ENCODE measurements at regions not wholly inside any gene's neighbourhood (a gene's known extent, or its start where the extent isn't known, plus 50 kb on each side); places are given as distances from the start of the nearest gene placed in this dataset.

DNA sequence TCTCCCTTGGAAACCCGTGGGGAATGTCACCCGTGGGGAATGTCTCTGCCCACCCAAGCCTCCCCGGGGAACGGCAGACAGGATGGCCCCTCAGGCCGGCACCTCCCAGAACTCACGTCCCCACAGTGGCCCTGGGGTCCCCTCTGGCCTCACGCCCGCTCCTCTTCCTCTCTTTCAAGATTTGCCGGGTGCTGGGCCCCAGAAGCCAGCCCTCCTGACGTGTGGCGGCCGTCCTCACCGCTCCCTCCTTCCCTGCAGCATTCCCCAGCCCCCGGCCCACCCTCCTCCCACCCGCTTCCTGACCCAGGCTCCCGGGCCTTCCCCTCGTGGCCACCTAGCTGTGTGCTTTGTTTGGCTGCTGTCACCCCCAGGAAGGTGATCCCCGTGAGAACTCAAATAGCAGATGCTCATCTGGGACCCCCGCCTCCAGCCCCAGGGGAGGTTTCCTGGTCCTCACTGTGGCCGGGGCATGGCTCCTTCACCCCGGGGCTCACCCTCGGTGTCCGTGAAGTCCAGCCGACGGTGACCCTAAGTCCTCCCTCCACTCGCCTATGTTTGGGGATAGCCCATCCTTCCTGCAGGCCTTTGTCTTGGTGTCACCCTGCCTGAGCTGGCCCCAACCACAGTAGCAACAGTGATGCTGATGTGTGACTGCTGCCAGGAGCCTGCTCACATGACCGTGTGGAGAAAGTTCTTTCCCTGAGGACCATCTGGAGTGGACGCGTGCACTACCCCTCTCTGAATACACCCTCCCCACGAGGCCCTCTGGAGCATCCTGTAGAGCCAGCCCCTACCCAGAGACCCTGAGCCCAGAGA lies 163.3 kb upstream of the IER5L start:
- peak in 1 of 2 donors; percentile 47 for DNase-seq (ENCODE audit: low spot score in 2 of 2)
- no peaks in the 10 kb centered on the region for H3K27me3 ChIP-seq
- peak overlapping the region in 2 of 4 donors; percentile 66 to 78 for H3K27ac ChIP-seq
- H3K4me3 ChIP-seq = no peak overlapping the region
- peaks cover 0 to 53% (median 18%) of the 10 kb centered on the region in 4 donors for H3K4me1 ChIP-seq
- no peaks in the 10 kb centered on the region for H3K9me3 ChIP-seq
- no peaks in the 10 kb centered on the region for H3K36me3 ChIP-seq
- WGBS, 2 donors = 61 to 65% methylated on average over 29 of the region's 30 CpGs
- TF ChIP-seq, protein P1, sequence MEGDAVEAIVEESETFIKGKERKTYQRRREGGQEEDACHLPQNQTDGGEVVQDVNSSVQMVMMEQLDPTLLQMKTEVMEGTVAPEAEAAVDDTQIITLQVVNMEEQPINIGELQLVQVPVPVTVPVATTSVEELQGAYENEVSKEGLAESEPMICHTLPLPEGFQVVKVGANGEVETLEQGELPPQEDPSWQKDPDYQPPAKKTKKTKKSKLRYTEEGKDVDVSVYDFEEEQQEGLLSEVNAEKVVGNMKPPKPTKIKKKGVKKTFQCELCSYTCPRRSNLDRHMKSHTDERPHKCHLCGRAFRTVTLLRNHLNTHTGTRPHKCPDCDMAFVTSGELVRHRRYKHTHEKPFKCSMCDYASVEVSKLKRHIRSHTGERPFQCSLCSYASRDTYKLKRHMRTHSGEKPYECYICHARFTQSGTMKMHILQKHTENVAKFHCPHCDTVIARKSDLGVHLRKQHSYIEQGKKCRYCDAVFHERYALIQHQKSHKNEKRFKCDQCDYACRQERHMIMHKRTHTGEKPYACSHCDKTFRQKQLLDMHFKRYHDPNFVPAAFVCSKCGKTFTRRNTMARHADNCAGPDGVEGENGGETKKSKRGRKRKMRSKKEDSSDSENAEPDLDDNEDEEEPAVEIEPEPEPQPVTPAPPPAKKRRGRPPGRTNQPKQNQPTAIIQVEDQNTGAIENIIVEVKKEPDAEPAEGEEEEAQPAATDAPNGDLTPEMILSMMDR (IDR thresholded peaks at IDR 0.05) = no peak

DNA sequence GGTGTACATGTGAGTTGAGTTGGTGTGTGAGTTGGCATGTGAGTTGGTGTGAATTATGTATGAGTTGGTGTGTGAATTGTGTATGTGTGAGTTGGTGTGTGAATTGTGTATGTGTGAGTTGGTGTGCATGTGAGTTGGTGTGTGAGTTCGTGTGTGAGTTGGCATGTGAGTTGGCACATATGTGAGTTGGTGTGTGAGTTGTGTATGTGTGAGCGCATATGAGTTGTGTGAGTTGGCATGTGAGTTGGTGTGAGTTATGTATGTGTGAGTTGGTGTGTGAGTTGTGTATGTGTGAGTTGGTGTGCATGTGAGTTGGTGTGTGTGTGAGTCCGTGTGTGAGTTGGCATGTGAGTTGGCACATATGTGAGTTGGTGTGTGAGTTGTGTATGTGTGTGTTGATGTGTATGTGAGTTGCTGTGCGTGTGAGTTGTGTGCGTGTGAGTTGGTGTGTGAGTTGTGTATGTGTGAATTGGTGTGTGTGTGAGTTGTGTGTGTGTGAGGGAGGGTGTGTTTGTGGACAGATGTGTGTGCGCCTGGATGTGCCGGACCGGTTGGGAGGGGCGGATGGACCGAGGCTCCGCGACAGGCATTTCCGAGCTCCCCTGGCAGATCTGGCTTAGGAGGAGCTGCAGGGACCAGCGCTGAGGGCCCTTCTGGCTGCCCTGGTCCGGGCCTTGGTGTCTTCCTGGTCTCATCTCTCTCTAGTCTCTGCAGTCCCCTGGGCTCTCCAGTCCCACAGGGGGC lies 162.5 kb upstream of the IER5L start:
- WGBS, 2 donors = 59 to 62% methylated on average over 15 of the region's 15 CpGs

GRCh38 chr9:129339539-129340157 lies 161.6 kb upstream of the IER5L start:
- 90 to 93% methylated on average over 3 of the region's 3 CpGs for WGBS, 2 donors
- H3K27me3 ChIP-seq = no peaks in the 10 kb centered on the region
- H3K36me3 ChIP-seq = no peaks in the 10 kb centered on the region
- H3K27ac ChIP-seq = peak overlapping the region in 2 of 4 donors; percentile 42 to 57
- no peak for TF ChIP-seq POLR2A (IDR thresholded peaks at IDR 0.05)
- TF ChIP-seq, protein P1 (IDR thresholded peaks at IDR 0.05) = no peak
- no peak for TF ChIP-seq EP300 (IDR thresholded peaks at IDR 0.05)
- no peak overlapping the region for H3K4me3 ChIP-seq
- DNase-seq (ENCODE audit: low spot score in 2 of 2) = no peak
- H3K4me1 ChIP-seq = peaks cover 0 to 65% (median 35%) of the 10 kb centered on the region in 4 donors
- no peaks in the 10 kb centered on the region for H3K9me3 ChIP-seq

More for the DNA sequence above, 162.5 kb upstream of the IER5L start:
- TF ChIP-seq, protein P1 (IDR thresholded peaks at IDR 0.05) = no peak
- no peak for TF ChIP-seq EP300 (IDR thresholded peaks at IDR 0.05)
- DNase-seq (ENCODE audit: low spot score in 2 of 2) = no peak
- peak overlapping the region in 2 of 4 donors; percentile 66 to 78 for H3K27ac ChIP-seq
- no peaks in the 10 kb centered on the region for H3K27me3 ChIP-seq
- no peak overlapping the region for H3K4me3 ChIP-seq
- H3K9me3 ChIP-seq = no peaks in the 10 kb centered on the region
- no peaks in the 10 kb centered on the region for H3K36me3 ChIP-seq
- peaks cover 0 to 56% (median 26%) of the 10 kb centered on the region in 4 donors for H3K4me1 ChIP-seq

- 73 to 76% methylated on average over 17 to 19 of the region's 19 CpGs for WGBS, 2 donors
- Histone ChIP-seq H3K4me1 (peaks cover 0 to 70% (median 42%) of the 10 kb centered on the region in 4 donors), H3K36me3 (no peaks in the 10 kb centered on the region), H3K27me3 (no peaks in the 10 kb centered on the region), H3K9me3 (no peaks in the 10 kb centered on the region), H3K4me3 (no peak overlapping the region), H3K27ac (peak overlapping the region in 2 of 4 donors; percentile 42 to 57)
- TF ChIP-seq EP300 (IDR thresholded peaks at IDR 0.05) = no peak
- no peak for TF ChIP-seq POLR2A (IDR thresholded peaks at IDR 0.05)
- TF ChIP-seq, protein P1 (IDR thresholded peaks at IDR 0.05) = no peak
- DNase-seq (ENCODE audit: low spot score in 2 of 2) = no peak
Measured at GRCh38 chr9:129338724-129339430, 160.8 kb upstream of the IER5L start.
